Pancreas (tissue), 10 donors: ENCODE measurements at regions not wholly inside any gene's neighbourhood (a gene's known extent, or its start where the extent isn't known, plus 50 kb on each side); places are given as distances from the start of the nearest gene placed in this dataset.

ENCODE experiments used
- ATAC-seq, 4 donors: fragments of 200-7000 bp; cut with Tn5 transposase; one replicate each; pipeline versions ENCODE4 v1.8.0 to v1.9.1; 2020; ENCODE audit warnings: mild to moderate bottlenecking in 4 of 4, moderate library complexity in 4 of 4
- DNase-seq, 6 donors: peaks; one replicate each; pipeline ENCODE4 v3.0.0-alpha.2; 2020
- FAIRE-seq: peaks from 2 replicates; lab custom pipeline; 2012; peaks lifted over from hg19 to GRCh38; lab: Jason Lieb, UNC
- H3K27ac ChIP-seq, 4 donors: fragments of 200-600 bp; sonication (generic); 1 replicate in 3 of 4; 2 replicates in 1 of 4; pipeline versions ENCODE4 v1.5.0 to v1.8.0; 2020
- H3K27me3 ChIP-seq, 4 donors: fragments of 200-600 bp; one replicate each; pipeline ENCODE4 v1.8.0; 2021
- H3K36me3 ChIP-seq, 3 donors: fragments of 200-600 bp; sonication (generic) in 1 of 3; one replicate each; pipeline versions ENCODE4 v1.5.0 to v1.8.0; 2020 to 2021
- H3K4me1 ChIP-seq, 3 donors: fragments of 200-600 bp; one replicate each; pipeline ENCODE4 v1.8.0; 2021
- H3K4me3 ChIP-seq, 4 donors: fragments of 200-600 bp; sonication (generic) in 2 of 4; one replicate each; pipeline versions ENCODE4 v1.5.0 to v1.8.0; 2020 to 2021
- H3K9me3 ChIP-seq, 4 donors: fragments of 200-600 bp; one replicate each; pipeline ENCODE4 v1.8.0; 2021
- whole genome bisulfite sequencing, 2 donors: extraction: QIAGEN DNeasy Blood & Tissue Kit; methylation state at CpG; one replicate each; pipeline ENCODE4 v1.1.7; 2013; 5-methylcytosine and 5-hydroxymethylcytosine counted together
- intact Hi-C, 3 donors: fragments of 100-400 bp; cut with DNase I; formaldehyde crosslinking; loops; one replicate each; pipeline versions ENCODE4 v1.11.1 to v1.14.2; 2022
- TF ChIP-seq, protein P1 (sequence below), 4 donors: fragments of 200-600 bp; sonication (generic) in 3 of 4; IDR thresholded peaks; one replicate each; pipeline versions ENCODE4 v1.5.0 to v1.8.0; 2021; ENCODE audit warnings: antibody characterized with exemption in 4 of 4
- donor health status: healthy with polysubstance abuse.
- donor health status: DM: no; HTN: no; CAD: no; lungs with moderate emphysema.
- donor health status: DM: no; HTN: no; CAD: no.
- donor health status: control.
- donor health status: control.
- donor health status: Bipolar disorder and iron deficiency.
- donor health status: DM: yes; HTN: yes; CAD: no.
- donor health status: DM: no; HTN: no; CAD: no.
- donor health status: DM: no; HTN: no; CAD: no.
- donor health status: DM: yes; HTN: yes; CAD: no.

DNA sequence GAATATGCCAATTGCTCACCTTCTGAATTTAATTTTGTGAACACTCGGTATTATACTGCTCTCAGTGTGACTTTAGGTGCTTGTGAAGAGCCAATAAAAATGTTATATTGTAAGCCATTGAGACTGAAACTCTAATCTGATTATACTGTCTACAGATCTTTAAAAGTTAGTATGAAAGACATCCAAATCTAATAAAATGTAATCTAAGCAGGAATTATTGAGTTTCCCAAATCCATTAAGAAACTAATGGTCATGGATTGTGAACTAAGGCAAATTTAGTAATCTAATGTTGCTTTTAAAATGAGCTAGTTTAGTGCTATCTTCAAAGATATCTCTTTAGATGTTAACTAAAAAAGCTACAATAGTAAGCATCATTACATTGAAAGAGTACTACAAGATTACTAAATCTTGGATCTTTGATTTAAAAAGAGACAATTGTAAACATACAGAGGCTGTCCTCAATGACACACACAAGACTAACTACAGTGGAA lies 1132.4 kb upstream of the B3GALT2 start:
- H3K27ac ChIP-seq, result no peak overlapping the region
- no peak for FAIRE-seq
- H3K27me3 ChIP-seq, result no peaks in the 10 kb centered on the region
- no peaks in the 10 kb centered on the region for H3K4me1 ChIP-seq
- no peak for ATAC-seq
- intact Hi-C loops, result no loop called here
- 43 to 51% methylated on average over 1 of the region's 1 CpG for WGBS, 2 donors
- no peaks in the 10 kb centered on the region for H3K36me3 ChIP-seq
- H3K9me3 ChIP-seq, result no peaks in the 10 kb centered on the region
- TF ChIP-seq, protein P1, sequence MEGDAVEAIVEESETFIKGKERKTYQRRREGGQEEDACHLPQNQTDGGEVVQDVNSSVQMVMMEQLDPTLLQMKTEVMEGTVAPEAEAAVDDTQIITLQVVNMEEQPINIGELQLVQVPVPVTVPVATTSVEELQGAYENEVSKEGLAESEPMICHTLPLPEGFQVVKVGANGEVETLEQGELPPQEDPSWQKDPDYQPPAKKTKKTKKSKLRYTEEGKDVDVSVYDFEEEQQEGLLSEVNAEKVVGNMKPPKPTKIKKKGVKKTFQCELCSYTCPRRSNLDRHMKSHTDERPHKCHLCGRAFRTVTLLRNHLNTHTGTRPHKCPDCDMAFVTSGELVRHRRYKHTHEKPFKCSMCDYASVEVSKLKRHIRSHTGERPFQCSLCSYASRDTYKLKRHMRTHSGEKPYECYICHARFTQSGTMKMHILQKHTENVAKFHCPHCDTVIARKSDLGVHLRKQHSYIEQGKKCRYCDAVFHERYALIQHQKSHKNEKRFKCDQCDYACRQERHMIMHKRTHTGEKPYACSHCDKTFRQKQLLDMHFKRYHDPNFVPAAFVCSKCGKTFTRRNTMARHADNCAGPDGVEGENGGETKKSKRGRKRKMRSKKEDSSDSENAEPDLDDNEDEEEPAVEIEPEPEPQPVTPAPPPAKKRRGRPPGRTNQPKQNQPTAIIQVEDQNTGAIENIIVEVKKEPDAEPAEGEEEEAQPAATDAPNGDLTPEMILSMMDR (IDR thresholded peaks at IDR 0.05), result no peak
- DNase-seq, result no peak
- no peak overlapping the region for H3K4me3 ChIP-seq

- DNase-seq (no peak), ATAC-seq (no peak), FAIRE-seq (no peak)
- TF ChIP-seq, protein P1 (IDR thresholded peaks at IDR 0.05), result no peak
- H3K36me3 ChIP-seq, result no peaks in the 10 kb centered on the region
- H3K27me3 ChIP-seq, result no peaks in the 10 kb centered on the region
- H3K4me3 ChIP-seq, result no peak overlapping the region
- H3K9me3 ChIP-seq, result no peaks in the 10 kb centered on the region
- H3K27ac ChIP-seq, result no peak overlapping the region
- intact Hi-C loops, result no loop called here
- H3K4me1 ChIP-seq, result no peaks in the 10 kb centered on the region
- 65 to 77% methylated on average over 2 of the region's 2 CpGs for WGBS, 2 donors
These were observed 1123.3 kb upstream of the B3GALT2 start for GRCh38 chr1:194309697-194310096.

- Histone ChIP-seq H3K36me3 (no peaks in the 10 kb centered on the region), H3K27ac (no peak overlapping the region), H3K27me3 (no peaks in the 10 kb centered on the region), H3K9me3 (no peaks in the 10 kb centered on the region), H3K4me3 (no peak overlapping the region), H3K4me1 (no peaks in the 10 kb centered on the region)
- TF ChIP-seq, protein P1 (IDR thresholded peaks at IDR 0.05), result no peak
- FAIRE-seq, result no peak
- no peak for DNase-seq
- intact Hi-C loops, result no loop called here
- ATAC-seq, result no peak
- 44 to 57% methylated on average over 3 of the region's 3 CpGs for whole genome bisulfite sequencing, 2 donors
These were observed 1122.9 kb upstream of the B3GALT2 start for GRCh38 chr1:194309269-194309668.

DNA sequence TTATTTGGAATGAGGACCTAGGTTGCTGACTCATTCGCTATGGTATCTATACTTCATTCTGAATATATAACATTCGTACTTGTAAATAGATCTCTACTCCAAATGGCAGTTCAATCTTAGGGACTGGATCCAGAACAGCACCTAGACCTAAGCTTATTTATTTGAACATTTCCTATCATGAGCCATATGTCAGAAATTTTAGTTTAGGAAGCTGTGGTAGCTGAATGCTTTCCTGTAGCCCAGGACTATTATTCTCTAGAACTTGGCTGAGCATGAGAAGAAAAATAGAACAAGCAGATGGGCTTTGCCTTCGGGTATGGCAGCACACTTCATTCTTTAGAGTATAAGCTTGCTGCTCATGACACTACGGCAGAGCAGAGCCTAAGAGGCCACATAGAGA lies 1114.4 kb upstream of the B3GALT2 start:
- 66 to 71% methylated on average over 4 of the region's 4 CpGs for WGBS, 2 donors

GRCh38 chr1:194300340-194300739 lies 1113.9 kb upstream of the B3GALT2 start:
- no peaks in the 10 kb centered on the region for H3K36me3 ChIP-seq

More for the DNA sequence above, 1114.4 kb upstream of the B3GALT2 start:
- FAIRE-seq (no peak), ATAC-seq (no peak), DNase-seq (no peak)
- H3K4me3 ChIP-seq, result no peak overlapping the region
- TF ChIP-seq, protein P1 (IDR thresholded peaks at IDR 0.05), result no peak
- no peaks in the 10 kb centered on the region for H3K9me3 ChIP-seq
- no peaks in the 10 kb centered on the region for H3K4me1 ChIP-seq
- intact Hi-C loops, result no loop called here
- no peaks in the 10 kb centered on the region for H3K36me3 ChIP-seq
- no peak overlapping the region for H3K27ac ChIP-seq
- no peaks in the 10 kb centered on the region for H3K27me3 ChIP-seq

More at GRCh38 chr1:194300340-194300739, 1113.9 kb upstream of the B3GALT2 start:
- FAIRE-seq, result no peak
- no peaks in the 10 kb centered on the region for H3K9me3 ChIP-seq
- ATAC-seq, result no peak
- no peak overlapping the region for H3K4me3 ChIP-seq
- intact Hi-C loops, result no loop called here
- no peaks in the 10 kb centered on the region for H3K27me3 ChIP-seq
- H3K27ac ChIP-seq, result no peak overlapping the region
- H3K4me1 ChIP-seq, result no peaks in the 10 kb centered on the region
- WGBS, 2 donors, result 26 to 30% methylated on average over 1 of the region's 1 CpG
- DNase-seq, result no peak
- TF ChIP-seq, protein P1 (IDR thresholded peaks at IDR 0.05), result no peak
